Dendritic cell treated with granulocyte-macrophage colony-stimulating factor and Interleukin-4, amounts not matched to agents 40 ng/mL and 50 ng/mL, for 4 days (primary cell): ENCODE measurements at regions not wholly inside any gene's neighbourhood (a gene's known extent, or its start where the extent isn't known, plus 50 kb on each side); places are given as distances from the start of the nearest gene placed in this dataset.
"Not testable (repeated sequence)": the region's sequence is repeated elsewhere in the genome, so short reads cannot be mapped to it uniquely, and the experiment has no call there.

Source experiments
- H3K27ac Mint-ChIP-seq: one replicate; pipeline ENCODE4 v1.8.0; 2022; ENCODE audit warnings: mild to moderate bottlenecking, mixed read lengths
- H3K27me3 Mint-ChIP-seq: one replicate; pipeline ENCODE4 v1.8.0; 2022; ENCODE audit warnings: mild to moderate bottlenecking, mixed read lengths
- H3K36me3 Mint-ChIP-seq: one replicate; pipeline ENCODE4 v1.8.0; 2022; ENCODE audit warnings: low read depth, mixed read lengths
- H3K4me1 Mint-ChIP-seq: one replicate; pipeline ENCODE4 v1.8.0; 2022; ENCODE audit warnings: low read depth, mixed read lengths
- H3K4me3 Mint-ChIP-seq: one replicate; pipeline ENCODE4 v1.8.0; 2022; ENCODE audit warnings: mild to moderate bottlenecking, moderate library complexity, mixed read lengths
- H3K9me3 Mint-ChIP-seq: one replicate; pipeline ENCODE4 v1.8.0; 2022; ENCODE audit warnings: mixed read lengths
- intact Hi-C: fragments of 100-400 bp; cut with micrococcal nuclease; formaldehyde crosslinking; loops from one replicate; pipeline ENCODE4 v1.15.0; 2022

DNA sequence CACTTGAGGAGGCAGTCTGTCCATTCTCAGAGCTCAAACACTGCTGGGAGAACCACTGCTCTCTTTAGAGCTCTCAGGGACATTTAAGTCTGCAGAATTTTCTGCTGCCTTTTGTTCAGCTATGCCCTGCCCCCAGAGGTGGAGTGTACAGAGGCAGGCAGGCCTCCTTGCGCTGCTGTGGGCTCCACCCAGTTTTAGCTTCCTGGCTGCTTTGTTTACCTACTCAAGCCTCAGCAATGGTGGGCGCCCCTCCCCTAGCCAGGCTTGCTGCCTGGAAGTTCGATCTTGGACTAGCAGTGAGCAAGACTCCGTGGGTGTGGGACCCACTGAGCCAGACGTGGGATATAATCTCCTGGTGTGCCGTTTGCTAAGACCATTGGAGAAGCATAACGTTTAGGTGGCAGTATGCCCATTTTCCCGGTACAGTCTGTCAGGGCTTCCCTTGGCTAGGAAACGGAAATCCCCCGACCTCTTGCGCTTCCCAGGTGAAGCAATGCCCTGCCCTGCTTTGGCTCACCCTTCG lies 271.6 kb upstream of the ZNF32 start:
- H3K9me3 Mint-ChIP-seq, H3K36me3 Mint-ChIP-seq, H3K27me3 Mint-ChIP-seq, H3K4me3 Mint-ChIP-seq, intact Hi-C loops, H3K4me1 Mint-ChIP-seq, H3K27ac Mint-ChIP-seq: not testable (repeated sequence)

GRCh38 chr10:43913676-43914235 lies 265.1 kb upstream of the ZNF32 start:
- Mint-ChIP-seq H3K9me3 (no peaks in the 10 kb centered on the region), H3K27me3 (peaks cover 4% of the 10 kb centered on the region), H3K36me3 (no peaks in the 10 kb centered on the region), H3K27ac (no peak overlapping the region), H3K4me1 (no peaks in the 10 kb centered on the region), H3K4me3 (no peak overlapping the region)
- intact Hi-C loops, result no loop called here

- no peaks in the 10 kb centered on the region for H3K9me3 Mint-ChIP-seq
- intact Hi-C loops, result no loop called here
- H3K4me1 Mint-ChIP-seq, result no peaks in the 10 kb centered on the region
- H3K27me3 Mint-ChIP-seq, result peaks cover 3% of the 10 kb centered on the region
- no peak overlapping the region for H3K4me3 Mint-ChIP-seq
- H3K27ac Mint-ChIP-seq, result no peak overlapping the region
- no peaks in the 10 kb centered on the region for H3K36me3 Mint-ChIP-seq
Observed at GRCh38 chr10:43912469-43912868, 263.8 kb upstream of the ZNF32 start.

- Mint-ChIP-seq H3K4me1 (no peaks in the 10 kb centered on the region), H3K27ac (no peak overlapping the region), H3K36me3 (no peaks in the 10 kb centered on the region), H3K4me3 (no peak overlapping the region), H3K9me3 (no peaks in the 10 kb centered on the region), H3K27me3 (peaks cover 22% of the 10 kb centered on the region)
- intact Hi-C loops, result no loop called here
Observed at GRCh38 chr10:43906490-43906889, 257.8 kb upstream of the ZNF32 start.

- Mint-ChIP-seq H3K27me3 (peaks cover 22% of the 10 kb centered on the region), H3K4me1 (no peaks in the 10 kb centered on the region), H3K9me3 (no peaks in the 10 kb centered on the region), H3K27ac (no peak overlapping the region), H3K36me3 (no peaks in the 10 kb centered on the region), H3K4me3 (no peak overlapping the region)
- intact Hi-C loops, result no loop called here
Observed at GRCh38 chr10:43905512-43906236, 257.0 kb upstream of the ZNF32 start.

GRCh38 chr10:43904844-43905243 lies 256.2 kb upstream of the ZNF32 start:
- H3K27me3 Mint-ChIP-seq, result peaks cover 22% of the 10 kb centered on the region

DNA sequence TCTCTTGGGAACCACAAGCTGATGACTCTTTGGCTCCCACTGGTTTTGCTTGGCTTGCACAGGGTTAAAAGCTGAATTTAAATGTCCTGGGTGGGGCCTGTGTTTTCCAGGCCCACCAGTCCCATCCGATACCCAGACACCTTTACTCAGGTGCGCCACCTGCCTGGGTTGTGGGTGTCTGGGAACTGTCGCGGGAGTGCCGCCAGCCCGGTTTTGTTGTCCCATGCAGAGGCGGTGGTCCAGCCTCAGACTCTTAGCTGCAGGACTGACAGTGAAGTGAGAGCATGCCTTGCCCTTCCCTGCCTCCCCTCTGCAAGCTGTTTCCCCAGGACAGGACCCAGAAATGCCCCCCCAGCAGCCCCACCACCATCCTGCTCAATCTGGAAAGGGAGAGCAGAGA lies 255.6 kb upstream of the ZNF32 start:
- Mint-ChIP-seq H3K4me1 (no peaks in the 10 kb centered on the region), H3K27ac (no peak overlapping the region), H3K36me3 (no peaks in the 10 kb centered on the region), H3K27me3 (peaks cover 22% of the 10 kb centered on the region), H3K4me3 (no peak overlapping the region), H3K9me3 (no peaks in the 10 kb centered on the region)
- intact Hi-C loops, result no loop called here

More at GRCh38 chr10:43904844-43905243, 256.2 kb upstream of the ZNF32 start:
- H3K9me3 Mint-ChIP-seq, result no peaks in the 10 kb centered on the region
- no peaks in the 10 kb centered on the region for H3K4me1 Mint-ChIP-seq
- H3K36me3 Mint-ChIP-seq, result no peaks in the 10 kb centered on the region
- no peak overlapping the region for H3K4me3 Mint-ChIP-seq
- intact Hi-C loops, result no loop called here
- H3K27ac Mint-ChIP-seq, result no peak overlapping the region

DNA sequence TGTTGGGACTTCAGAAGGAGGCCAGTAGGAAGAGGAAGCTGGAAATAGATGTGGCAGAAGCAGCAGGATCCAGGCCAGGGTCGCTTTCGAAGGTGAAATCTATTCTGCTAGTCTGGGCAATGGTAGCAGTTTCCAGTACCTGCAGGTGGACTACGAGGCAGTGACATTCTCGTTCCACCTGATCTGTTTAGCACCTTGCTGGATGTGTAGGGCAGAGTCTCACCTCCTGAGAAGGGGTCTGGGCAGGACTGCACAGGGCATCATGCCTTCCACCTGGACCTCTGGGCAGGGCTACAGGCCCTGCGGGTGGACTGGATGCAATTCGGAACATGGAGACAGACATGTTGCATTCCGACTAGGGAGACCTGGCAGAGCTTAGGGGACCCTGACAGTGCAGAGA lies 254.8 kb upstream of the ZNF32 start:
- Mint-ChIP-seq H3K27me3 (peaks cover 22% of the 10 kb centered on the region), H3K4me1 (no peaks in the 10 kb centered on the region), H3K36me3 (no peaks in the 10 kb centered on the region), H3K27ac (no peak overlapping the region), H3K4me3 (no peak overlapping the region), H3K9me3 (no peaks in the 10 kb centered on the region)
- intact Hi-C loops, result no loop called here

- Mint-ChIP-seq H3K36me3 (no peaks in the 10 kb centered on the region), H3K27ac (no peak overlapping the region), H3K27me3 (peaks cover 22% of the 10 kb centered on the region), H3K4me3 (no peak overlapping the region), H3K4me1 (no peaks in the 10 kb centered on the region), H3K9me3 (no peaks in the 10 kb centered on the region)
- intact Hi-C loops, result no loop called here
Observed at GRCh38 chr10:43902842-43903241, 254.2 kb upstream of the ZNF32 start.

DNA sequence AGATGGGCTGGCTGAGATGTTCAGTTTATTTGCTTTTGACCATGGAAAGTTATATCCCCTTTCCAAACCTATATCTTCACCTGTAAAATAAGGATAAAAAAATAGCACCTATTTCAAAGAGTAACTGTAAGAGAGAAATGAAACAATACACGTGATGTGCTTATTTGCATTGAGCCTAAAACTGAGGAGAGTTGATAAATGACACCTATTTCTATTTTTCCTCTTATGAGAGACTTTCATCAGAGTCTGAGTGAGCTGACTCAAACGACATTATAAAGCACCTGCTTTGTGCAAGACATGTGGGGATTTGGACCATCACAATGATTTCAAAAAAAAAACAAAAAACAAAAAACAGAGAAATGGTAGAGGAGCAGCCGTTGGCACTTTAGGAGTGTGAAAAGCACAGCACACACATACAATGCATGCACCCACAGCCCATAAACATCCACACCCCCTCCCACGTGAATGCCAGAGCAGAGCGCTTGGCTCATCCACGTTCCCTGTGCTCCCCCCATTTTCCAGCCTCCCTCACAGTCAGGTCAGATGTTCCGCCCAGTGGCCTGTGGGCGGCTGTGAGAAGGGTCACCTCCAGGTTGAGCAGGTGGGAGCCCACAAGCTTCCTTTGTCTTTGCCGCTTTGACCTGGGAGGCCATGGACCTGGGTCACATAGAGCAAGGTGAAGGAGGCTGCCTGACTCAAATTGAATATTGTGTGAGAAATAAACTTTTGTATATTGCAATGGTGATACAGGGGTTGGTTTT lies 253.2 kb upstream of the ZNF32 start:
- H3K4me3 Mint-ChIP-seq, result no peak overlapping the region
- H3K4me1 Mint-ChIP-seq, result no peaks in the 10 kb centered on the region
- intact Hi-C loops, result no loop called here
- peaks cover 19% of the 10 kb centered on the region for H3K27me3 Mint-ChIP-seq
- no peaks in the 10 kb centered on the region for H3K36me3 Mint-ChIP-seq
- H3K9me3 Mint-ChIP-seq, result no peaks in the 10 kb centered on the region
- H3K27ac Mint-ChIP-seq, result no peak overlapping the region

- intact Hi-C loops, result no loop called here
- no peaks in the 10 kb centered on the region for H3K36me3 Mint-ChIP-seq
- H3K4me3 Mint-ChIP-seq, result no peak overlapping the region
- H3K27me3 Mint-ChIP-seq, result peaks cover 15% of the 10 kb centered on the region
- no peaks in the 10 kb centered on the region for H3K4me1 Mint-ChIP-seq
- H3K9me3 Mint-ChIP-seq, result no peaks in the 10 kb centered on the region
- no peak overlapping the region for H3K27ac Mint-ChIP-seq
Observed at GRCh38 chr10:43901302-43901701, 252.6 kb upstream of the ZNF32 start.

- Mint-ChIP-seq H3K27me3 (peaks cover 12% of the 10 kb centered on the region), H3K4me3 (no peak overlapping the region), H3K36me3 (no peaks in the 10 kb centered on the region), H3K4me1 (no peaks in the 10 kb centered on the region), H3K27ac (no peak overlapping the region), H3K9me3 (no peaks in the 10 kb centered on the region)
- intact Hi-C loops, result no loop called here
Observed at GRCh38 chr10:43900571-43900970, 251.9 kb upstream of the ZNF32 start.

DNA sequence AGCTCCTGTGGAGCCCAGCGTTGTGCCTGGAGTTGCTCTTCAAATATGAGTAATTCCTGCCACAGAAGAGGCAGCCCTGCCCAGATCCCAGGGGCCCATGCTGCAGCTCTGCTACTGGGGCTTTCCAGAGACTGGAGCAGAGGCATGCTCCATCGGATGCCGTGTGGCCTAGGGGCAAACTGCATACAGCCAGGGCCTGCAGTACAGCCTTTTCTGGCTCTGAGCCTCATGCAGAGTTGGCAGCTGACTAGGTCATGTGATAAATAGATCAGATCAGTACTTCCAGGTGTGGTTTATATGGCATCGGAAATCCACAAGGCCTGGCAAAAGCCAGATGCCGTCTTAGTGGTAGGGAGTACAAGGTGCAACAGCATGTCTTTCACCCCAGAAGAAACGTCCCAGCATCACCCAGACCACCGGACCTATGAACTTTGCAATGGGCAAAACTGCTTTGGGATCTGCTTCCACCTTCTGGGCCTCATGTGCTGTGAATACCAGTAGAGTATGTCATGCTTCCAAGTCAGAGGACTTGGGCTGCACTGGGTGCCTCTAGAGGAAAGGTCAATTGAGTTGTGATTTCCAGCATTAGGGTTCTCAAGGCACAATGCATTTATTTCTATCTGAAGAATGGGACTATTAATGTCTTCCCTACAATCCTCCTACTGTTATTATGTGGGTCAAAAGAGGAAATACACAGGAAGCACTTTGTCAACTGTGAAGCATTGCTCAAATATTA lies 250.7 kb upstream of the ZNF32 start:
- Mint-ChIP-seq H3K27me3 (peaks cover 3% of the 10 kb centered on the region), H3K4me1 (no peaks in the 10 kb centered on the region), H3K9me3 (no peaks in the 10 kb centered on the region), H3K4me3 (no peak overlapping the region), H3K36me3 (no peaks in the 10 kb centered on the region), H3K27ac (no peak overlapping the region)
- intact Hi-C loops, result no loop called here

DNA sequence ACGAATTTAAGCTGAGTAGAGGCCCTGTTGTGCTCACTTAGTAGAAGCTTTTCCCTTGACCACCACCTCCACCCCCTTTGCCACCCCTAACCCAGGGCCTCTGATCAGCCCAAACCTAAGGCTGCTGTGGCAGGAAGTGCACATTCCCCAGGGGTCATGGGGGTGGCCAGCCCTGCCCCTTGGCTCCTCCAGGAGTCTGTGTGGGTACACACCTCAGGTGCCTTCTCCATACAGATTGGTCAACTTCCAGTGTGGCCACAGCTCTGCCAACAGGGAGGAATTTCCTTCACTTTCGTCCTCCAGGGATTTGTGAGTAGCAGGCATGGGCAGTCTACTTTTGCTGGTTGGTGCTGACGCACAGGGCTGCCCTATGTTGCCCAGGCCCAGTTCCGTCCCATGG lies 249.9 kb upstream of the ZNF32 start:
- Mint-ChIP-seq H3K36me3 (no peaks in the 10 kb centered on the region), H3K4me1 (no peaks in the 10 kb centered on the region), H3K9me3 (no peaks in the 10 kb centered on the region), H3K27ac (no peak overlapping the region), H3K27me3 (peaks cover 5% of the 10 kb centered on the region), H3K4me3 (no peak overlapping the region)
- intact Hi-C loops, result no loop called here
